SH-SY5Y (cell line): ENCODE measurements at regions not wholly inside any gene's neighbourhood (a gene's known extent, or its start where the extent isn't known, plus 50 kb on each side); places are given as distances from the start of the nearest gene placed in this dataset.

Source experiments
- GATA2 ChIP-seq: IDR thresholded peaks from 2 replicates; pipeline ENCODE4 v1.6.1; 2011; ENCODE audit warnings: mild to moderate bottlenecking, low read depth, low read length
- GATA3 ChIP-seq: IDR thresholded peaks from 2 replicates; pipeline ENCODE4 v1.6.1; 2011; ENCODE audit warnings: low read depth, mild to moderate bottlenecking, low read length, moderate library complexity

DNA sequence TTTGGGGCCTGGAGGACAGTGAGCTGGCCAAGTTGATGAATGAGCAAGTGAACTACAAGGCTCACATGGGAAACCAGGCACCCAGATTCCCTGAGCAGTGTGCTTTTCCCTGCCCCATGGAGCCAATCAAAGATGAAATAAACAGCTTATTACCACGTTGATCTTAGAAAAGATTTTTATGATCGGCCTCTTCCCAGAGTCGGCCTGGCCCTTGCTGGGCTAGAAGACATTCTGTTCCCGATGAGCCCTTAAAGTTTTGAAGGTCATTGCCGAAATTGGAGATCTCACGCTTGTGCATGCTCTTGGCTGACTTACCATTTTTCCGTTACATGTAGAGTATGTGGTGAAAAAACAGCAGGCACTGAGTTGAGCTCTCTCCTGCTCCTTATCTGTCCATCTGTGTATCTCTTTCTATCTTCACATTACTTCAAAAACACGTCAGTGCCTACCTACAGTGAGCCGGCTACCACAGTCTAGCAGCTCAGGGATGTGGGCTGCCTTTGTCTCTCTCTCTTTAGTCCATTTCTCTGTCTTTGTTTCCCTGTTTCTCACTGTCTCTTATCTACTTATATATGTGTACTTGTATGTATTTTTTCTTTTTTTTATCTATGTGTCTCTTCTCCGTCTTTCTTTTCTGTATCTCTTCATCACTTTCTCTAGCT is 248.8 kb upstream of the USP24 start:
- TF ChIP-seq GATA2 (no peak), GATA3 (no peak)
